Hepatic stellate cell (primary cell): ENCODE measurements at regions not wholly inside any gene's neighbourhood (a gene's known extent, or its start where the extent isn't known, plus 50 kb on each side); places are given as distances from the start of the nearest gene placed in this dataset.

Experiments used
- DNase-seq: peaks from one replicate; pipeline ENCODE4 v3.0.0; 2011; ENCODE audit warnings: low spot score

- DNase-seq: no peak
These were observed 55.5 kb upstream of the ST6GAL2 start for GRCh38 chr2:106941372-106941993.

- DNase-seq: no peak
These were observed 57.7 kb upstream of the ST6GAL2 start for GRCh38 chr2:106943468-106944200.

GRCh38 chr2:106944215-106944614, 58.2 kb upstream of the ST6GAL2 start:
- DNase-seq: peak; percentile 32

- DNase-seq: no peak
These were observed 62.6 kb upstream of the ST6GAL2 start for GRCh38 chr2:106948540-106948939.

- DNase-seq: no peak
These were observed 67.3 kb upstream of the ST6GAL2 start for GRCh38 chr2:106953236-106953635.

- no peak for DNase-seq
These were observed 67.8 kb upstream of the ST6GAL2 start for GRCh38 chr2:106953779-106954178.

GRCh38 chr2:106954304-106954703, 68.3 kb upstream of the ST6GAL2 start:
- no peak for DNase-seq

GRCh38 chr2:106956416-106956815, 70.4 kb upstream of the ST6GAL2 start:
- DNase-seq: no peak

- DNase-seq: peak; percentile 62
These were observed 70.9 kb upstream of the ST6GAL2 start for GRCh38 chr2:106956879-106957278.

GRCh38 chr2:106959975-106960682, 74.2 kb upstream of the ST6GAL2 start:
- no peak for DNase-seq

GRCh38 chr2:106960683-106961161, 74.8 kb upstream of the ST6GAL2 start:
- DNase-seq: no peak

- DNase-seq: no peak
These were observed 75.4 kb upstream of the ST6GAL2 start for GRCh38 chr2:106961328-106961727.

- no peak for DNase-seq
These were observed 77.2 kb upstream of the ST6GAL2 start for GRCh38 chr2:106963156-106963555.

GRCh38 chr2:106963893-106964292, 77.9 kb upstream of the ST6GAL2 start:
- no peak for DNase-seq

- DNase-seq: no peak
These were observed 79.6 kb upstream of the ST6GAL2 start for GRCh38 chr2:106965611-106966010.

- DNase-seq: no peak
These were observed 83.8 kb upstream of the ST6GAL2 start for GRCh38 chr2:106969777-106970176.

GRCh38 chr2:106970471-106971261, 84.7 kb upstream of the ST6GAL2 start:
- DNase-seq: no peak

GRCh38 chr2:106972782-106973181, 86.8 kb upstream of the ST6GAL2 start:
- DNase-seq: no peak

- no peak for DNase-seq
These were observed 88.9 kb upstream of the ST6GAL2 start for GRCh38 chr2:106974891-106975290.

- DNase-seq: no peak
These were observed 89.7 kb upstream of the ST6GAL2 start for GRCh38 chr2:106975641-106976040.

GRCh38 chr2:106976548-106976947, 90.6 kb upstream of the ST6GAL2 start:
- no peak for DNase-seq

- peak; percentile 39 for DNase-seq
These were observed 91.8 kb upstream of the ST6GAL2 start for GRCh38 chr2:106977717-106978116.
